GM12873 (cell line): ENCODE measurements at regions not wholly inside any gene's neighbourhood (a gene's known extent, or its start where the extent isn't known, plus 50 kb on each side); places are given as distances from the start of the nearest gene placed in this dataset.

Experiments
- TF ChIP-seq, protein P1 (sequence below): IDR thresholded peaks from 2 replicates; pipeline ENCODE4 v1.5.1; 2012; ENCODE audit warnings: low read depth, mild to moderate bottlenecking, moderate library complexity, low read length, control low read depth; ENCODE audit not compliant: insufficient read depth; ENCODE audit errors: missing control alignments

DNA sequence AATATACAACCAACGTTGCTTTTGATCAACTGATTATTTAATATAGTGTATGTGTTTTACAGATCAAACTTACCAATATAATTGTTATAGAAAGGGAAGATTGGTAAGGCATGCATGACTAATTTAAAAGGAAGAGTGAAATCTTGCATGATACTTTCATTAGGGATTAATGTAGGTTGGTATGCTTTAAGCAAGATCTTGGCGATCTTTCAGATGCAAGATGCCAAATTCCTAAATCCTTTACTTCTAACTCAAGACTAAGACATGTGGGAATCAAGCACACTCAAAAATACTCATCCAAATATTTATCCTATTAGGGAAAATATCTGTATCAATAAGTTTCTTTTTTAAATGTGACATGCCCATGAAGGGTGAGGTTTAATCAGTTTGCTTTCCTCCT, 321.4 kb upstream of the MEOX2 start:
- TF ChIP-seq, protein P1, sequence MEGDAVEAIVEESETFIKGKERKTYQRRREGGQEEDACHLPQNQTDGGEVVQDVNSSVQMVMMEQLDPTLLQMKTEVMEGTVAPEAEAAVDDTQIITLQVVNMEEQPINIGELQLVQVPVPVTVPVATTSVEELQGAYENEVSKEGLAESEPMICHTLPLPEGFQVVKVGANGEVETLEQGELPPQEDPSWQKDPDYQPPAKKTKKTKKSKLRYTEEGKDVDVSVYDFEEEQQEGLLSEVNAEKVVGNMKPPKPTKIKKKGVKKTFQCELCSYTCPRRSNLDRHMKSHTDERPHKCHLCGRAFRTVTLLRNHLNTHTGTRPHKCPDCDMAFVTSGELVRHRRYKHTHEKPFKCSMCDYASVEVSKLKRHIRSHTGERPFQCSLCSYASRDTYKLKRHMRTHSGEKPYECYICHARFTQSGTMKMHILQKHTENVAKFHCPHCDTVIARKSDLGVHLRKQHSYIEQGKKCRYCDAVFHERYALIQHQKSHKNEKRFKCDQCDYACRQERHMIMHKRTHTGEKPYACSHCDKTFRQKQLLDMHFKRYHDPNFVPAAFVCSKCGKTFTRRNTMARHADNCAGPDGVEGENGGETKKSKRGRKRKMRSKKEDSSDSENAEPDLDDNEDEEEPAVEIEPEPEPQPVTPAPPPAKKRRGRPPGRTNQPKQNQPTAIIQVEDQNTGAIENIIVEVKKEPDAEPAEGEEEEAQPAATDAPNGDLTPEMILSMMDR: no peak

DNA sequence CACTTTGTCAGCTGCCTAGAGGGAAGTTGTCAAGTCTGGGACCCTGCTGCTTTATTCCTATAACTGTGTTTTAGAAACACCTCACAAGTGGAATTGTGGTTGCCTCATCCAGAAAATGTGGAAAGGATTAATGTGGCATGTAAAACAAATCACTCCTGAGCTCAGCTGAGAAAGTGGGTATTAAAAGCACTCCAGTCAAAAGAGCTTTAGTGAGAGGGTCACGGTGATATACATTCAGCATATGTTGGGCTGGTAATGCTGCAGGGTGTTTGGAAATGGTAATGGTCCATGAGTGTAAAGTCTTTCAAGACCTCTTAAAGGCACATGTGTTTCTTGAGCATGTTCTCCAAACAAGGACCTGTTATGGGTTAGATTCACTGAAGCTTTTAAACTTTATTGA, 318.2 kb upstream of the MEOX2 start:
- TF ChIP-seq, protein P1: no peak

DNA sequence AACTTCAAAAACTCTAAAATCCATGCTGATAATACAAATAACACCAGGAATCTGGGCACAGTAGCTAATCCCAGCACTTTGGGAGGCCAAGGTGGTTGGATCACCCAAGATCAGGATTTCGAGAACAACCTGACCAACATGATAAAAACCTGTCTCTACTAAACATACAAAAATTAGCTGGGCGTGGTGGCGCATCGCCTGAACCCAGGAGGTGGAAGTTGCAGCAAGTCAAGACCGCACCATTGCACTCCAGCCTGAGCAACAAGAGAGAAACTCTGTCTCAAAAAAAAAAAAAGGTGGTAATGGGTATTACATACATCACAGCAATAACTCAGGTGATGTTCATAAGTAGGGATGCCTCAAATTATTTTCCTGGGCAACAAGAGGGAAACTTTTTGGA, 315.0 kb upstream of the MEOX2 start:
- TF ChIP-seq, protein P1: no peak

DNA sequence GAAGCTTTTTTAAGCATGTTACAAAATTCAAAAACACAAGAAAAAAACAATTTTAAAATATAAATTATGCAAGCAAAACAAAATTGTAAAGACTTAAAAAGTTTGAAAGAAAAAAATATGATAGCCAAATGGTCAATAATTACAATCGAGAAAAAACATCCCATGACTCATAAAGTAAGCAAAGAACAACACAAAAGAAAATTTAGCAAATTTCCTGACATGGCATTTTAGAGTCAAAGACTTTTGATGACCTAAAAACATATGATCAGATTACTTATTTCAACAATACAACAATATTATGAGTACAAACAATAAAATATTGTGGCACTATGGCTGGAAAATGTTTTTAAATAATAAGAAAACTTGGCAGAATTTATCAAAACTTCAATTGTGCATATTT, 312.1 kb upstream of the MEOX2 start:
- TF ChIP-seq, protein P1: no peak

DNA sequence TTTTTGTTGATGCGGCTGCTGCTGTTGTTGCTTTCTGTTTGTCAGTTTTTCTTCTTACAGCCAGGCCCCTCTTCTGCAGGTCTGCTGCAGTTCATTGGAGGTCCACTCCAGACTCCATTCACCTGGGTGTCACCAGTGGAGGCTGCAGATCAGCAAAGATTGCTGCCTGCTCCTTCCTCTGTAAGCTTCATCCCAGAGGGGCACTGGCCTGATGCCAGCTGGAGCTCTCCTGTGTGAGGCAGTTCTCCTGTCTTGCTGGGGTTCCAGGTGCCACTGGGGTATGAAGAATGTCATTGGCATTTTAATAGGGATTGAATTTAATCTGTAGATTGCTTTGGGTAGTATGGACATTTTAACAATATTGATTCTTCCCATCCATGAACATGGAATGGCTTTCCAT, 308.5 kb upstream of the MEOX2 start:
- TF ChIP-seq, protein P1: no peak

DNA sequence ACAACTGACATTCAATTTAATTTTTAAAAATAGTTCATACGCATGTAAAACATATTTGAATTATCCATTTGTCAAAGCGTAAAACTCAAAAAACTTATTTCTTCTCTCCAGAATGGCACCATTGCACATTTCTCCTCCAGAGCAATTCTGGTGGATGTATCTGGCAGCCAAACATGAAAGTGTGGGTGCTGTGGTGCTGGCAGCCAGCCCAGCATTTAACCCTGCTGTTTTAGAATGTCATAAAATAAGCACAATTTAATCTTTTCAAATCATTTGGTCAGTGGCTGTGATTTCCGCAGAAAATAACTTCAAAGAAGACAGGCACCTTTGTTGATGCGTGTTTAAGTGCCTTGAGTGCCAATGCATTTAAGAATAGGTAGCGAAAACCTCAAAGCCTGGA, 302.7 kb upstream of the MEOX2 start:
- TF ChIP-seq, protein P1: no peak

DNA sequence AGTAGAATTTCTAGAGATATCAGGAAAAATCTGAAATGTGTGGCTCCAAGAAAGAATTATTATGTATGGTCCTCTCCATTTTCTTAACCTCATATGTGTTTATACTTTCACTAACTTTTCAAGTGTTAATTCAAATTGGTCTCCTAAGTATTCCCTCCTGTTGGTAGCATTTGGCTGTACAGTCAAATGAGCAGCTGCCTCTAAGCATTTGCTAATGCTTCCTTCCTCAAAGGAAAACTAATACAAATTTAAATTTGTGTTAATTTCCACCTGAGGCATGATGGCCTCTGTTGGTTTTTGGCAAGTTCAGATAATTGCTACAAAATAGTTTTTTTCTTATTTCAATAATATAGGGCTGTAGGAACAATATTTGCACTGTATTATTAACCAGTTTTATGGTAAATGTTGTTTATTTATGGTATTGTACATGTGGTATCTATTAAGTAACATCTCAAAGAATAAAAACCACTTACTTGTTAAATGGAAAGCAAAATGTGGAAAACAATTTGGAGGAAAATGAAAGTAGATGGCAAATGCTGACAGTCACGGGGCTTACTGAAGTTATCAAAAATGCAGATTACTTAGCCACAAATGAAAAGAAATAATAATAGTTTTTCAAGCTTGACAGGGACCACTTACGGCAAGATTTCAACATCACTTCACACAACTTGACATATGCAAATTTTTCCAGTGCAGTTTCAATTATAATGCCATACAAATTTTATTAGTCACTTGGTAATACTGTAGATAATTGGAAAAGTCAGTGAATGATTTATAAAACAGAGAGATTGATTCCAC, 299.3 kb upstream of the MEOX2 start:
- TF ChIP-seq, protein P1: no peak
